PC-3 (cell line): ENCODE measurements at regions not wholly inside any gene's neighbourhood (a gene's known extent, or its start where the extent isn't known, plus 50 kb on each side); places are given as distances from the start of the nearest gene placed in this dataset.

Experiments
- ATAC-seq: fragments of 200-7000 bp; cut with Tn5 transposase; 2 replicates; pipeline ENCODE4 v1.9.1; 2020; ENCODE audit warnings: mild to moderate bottlenecking, moderate library complexity
- BruUV-seq: library from RNA; stranded (reverse); fragments of 400-500 nt; replicated peaks from 2 replicates; lab custom pipeline; 2021; lab: Mats Ljungman, UMichigan
- CTCF ChIA-PET: fragments of 300-600 bp; sonication (Branson Sonifier 250); formaldehyde crosslinking; loops from one replicate; lab custom pipeline; 2022; ENCODE audit warnings: antibody characterized with exemption; lab: Charles Lee
- POLR2A ChIA-PET: fragments of 300-600 bp; sonication (Branson Sonifier 250); formaldehyde crosslinking; loops from one replicate; lab custom pipeline; 2022; ENCODE audit warnings: antibody characterized with exemption; ENCODE audit not compliant: unreplicated experiment; lab: Charles Lee
- DNase-seq: peaks from one replicate; pipeline ENCODE4 v3.0.0-alpha.2; 2015
- H2AFZ ChIP-seq: fragments of 300-600 bp; sonication (generic); 2 replicates; pipeline ENCODE4 v1.6.0; 2016; ENCODE audit warnings: antibody characterized with exemption, low read length
- H3F3A ChIP-seq: fragments of 300-600 bp; sonication (generic); one replicate; pipeline ENCODE4 v1.6.0; 2017; ENCODE audit warnings: antibody characterized with exemption, low read length, control low read depth, mild to moderate bottlenecking; ENCODE audit not compliant: unreplicated experiment
- H3K27ac ChIP-seq: fragments of 300-600 bp; sonication (generic); 2 replicates; pipeline ENCODE4 v1.5.1; 2016; ENCODE audit warnings: mild to moderate bottlenecking, low read length
- H3K27me3 ChIP-seq: fragments of 300-600 bp; sonication (generic); 2 replicates; pipeline ENCODE4 v1.6.1; 2016; ENCODE audit warnings: low read length, mixed read lengths
- H3K36me3 ChIP-seq: fragments of 300-600 bp; sonication (generic); 2 replicates; pipeline ENCODE4 v1.6.1; 2016; ENCODE audit warnings: low read depth, mixed run types, low read length, mixed read lengths
- H3K4me1 ChIP-seq: fragments of 300-600 bp; sonication (generic); 2 replicates; pipeline ENCODE4 v1.5.1; 2016; ENCODE audit warnings: low read length; ENCODE audit not compliant: insufficient read depth
- H3K4me2 ChIP-seq: fragments of 300-600 bp; sonication (generic); 2 replicates; pipeline ENCODE4 v1.6.0; 2016; ENCODE audit warnings: low read length
- H3K4me3 ChIP-seq: fragments of 300-600 bp; sonication (generic); 2 replicates; pipeline ENCODE4 v1.5.1; 2016; ENCODE audit warnings: mild to moderate bottlenecking, low read length, mixed read lengths
- H3K79me2 ChIP-seq: fragments of 300-600 bp; sonication (generic); 2 replicates; pipeline ENCODE4 v1.6.1; 2017; ENCODE audit warnings: low read length, mixed read lengths
- H3K9ac ChIP-seq: fragments of 300-600 bp; sonication (generic); 2 replicates; pipeline ENCODE4 v1.6.0; 2016; ENCODE audit warnings: mild to moderate bottlenecking, low read length
- H3K9me2 ChIP-seq: fragments of 300-600 bp; sonication (generic); replicated peaks from 2 replicates; pipeline ENCODE4 v1.6.1; 2016; ENCODE audit warnings: mixed run types, low read length, mixed read lengths
- H3K9me3 ChIP-seq: fragments of 300-600 bp; sonication (generic); 2 replicates; pipeline ENCODE4 v1.6.1; 2016; ENCODE audit warnings: low read length, mixed read lengths
- H4K20me1 ChIP-seq: fragments of 300-600 bp; sonication (generic); 2 replicates; pipeline ENCODE4 v1.6.1; 2016; ENCODE audit warnings: low read length, mixed read lengths
- EZH2 ChIP-seq: fragments of 300-600 bp; sonication (generic); IDR thresholded peaks from one replicate; pipeline ENCODE4 v1.6.1; 2017; ENCODE audit warnings: antibody characterized with exemption, mild to moderate bottlenecking, low read length; ENCODE audit not compliant: unreplicated experiment
- EZH2phosphoT487 ChIP-seq: fragments of 300-600 bp; sonication (generic); IDR thresholded peaks from 2 replicates; pipeline ENCODE4 v1.6.1; 2018; ENCODE audit warnings: mild to moderate bottlenecking, antibody characterized with exemption, low read length, borderline replicate concordance
- intact Hi-C: fragments of 100-400 bp; cut with micrococcal nuclease; formaldehyde crosslinking; loops from 2 replicates; pipeline ENCODE4 v1.9.0; 2023
- TF ChIP-seq, protein P1 (sequence below): fragments of 300-600 bp; sonication (generic); conservative IDR thresholded peaks from 2 replicates; pipeline ENCODE4 v1.5.1; 2017; ENCODE audit warnings: antibody characterized with exemption, low read depth, mild to moderate bottlenecking, low read length

DNA sequence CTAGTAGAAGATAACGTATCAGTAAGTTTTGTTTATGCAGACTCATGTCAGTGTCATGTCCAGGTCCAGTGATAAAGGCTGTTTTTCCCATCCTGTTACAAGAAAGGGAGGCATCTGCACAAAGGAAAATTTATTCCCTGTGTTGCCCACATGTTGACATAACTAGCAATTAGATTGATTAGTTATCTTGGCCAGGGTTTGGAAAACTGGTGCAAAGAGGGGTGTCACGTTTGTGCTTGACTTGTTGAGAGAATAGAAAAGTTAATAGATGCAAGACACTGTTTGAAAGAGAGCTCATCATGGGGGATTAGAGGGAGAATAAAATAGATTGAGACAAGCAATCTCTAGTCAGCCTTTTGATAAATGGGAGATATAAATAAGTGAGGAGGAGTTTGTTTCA lies 1357.0 kb upstream of the AGA start:
- Histone ChIP-seq H3F3A (no peaks in the 10 kb centered on the region), H4K20me1 (no peaks in the 10 kb centered on the region), H3K27me3 (no peaks in the 10 kb centered on the region), H3K4me3 (no peak overlapping the region), H3K9ac (no peak overlapping the region), H3K79me2 (no peaks in the 10 kb centered on the region), H2AFZ (no peak overlapping the region), H3K36me3 (no peaks in the 10 kb centered on the region), H3K27ac (no peak overlapping the region), H3K4me1 (no peaks in the 10 kb centered on the region), H3K4me2 (no peak overlapping the region), H3K9me3 (no peaks in the 10 kb centered on the region), H3K9me2 (no peaks in the 10 kb centered on the region)
- intact Hi-C loops, result no loop called here
- BruUV-seq, result no TSS peak
- TF ChIP-seq EZH2phosphoT487 (no peak), EZH2 (no peak)
- TF ChIP-seq, protein P1, sequence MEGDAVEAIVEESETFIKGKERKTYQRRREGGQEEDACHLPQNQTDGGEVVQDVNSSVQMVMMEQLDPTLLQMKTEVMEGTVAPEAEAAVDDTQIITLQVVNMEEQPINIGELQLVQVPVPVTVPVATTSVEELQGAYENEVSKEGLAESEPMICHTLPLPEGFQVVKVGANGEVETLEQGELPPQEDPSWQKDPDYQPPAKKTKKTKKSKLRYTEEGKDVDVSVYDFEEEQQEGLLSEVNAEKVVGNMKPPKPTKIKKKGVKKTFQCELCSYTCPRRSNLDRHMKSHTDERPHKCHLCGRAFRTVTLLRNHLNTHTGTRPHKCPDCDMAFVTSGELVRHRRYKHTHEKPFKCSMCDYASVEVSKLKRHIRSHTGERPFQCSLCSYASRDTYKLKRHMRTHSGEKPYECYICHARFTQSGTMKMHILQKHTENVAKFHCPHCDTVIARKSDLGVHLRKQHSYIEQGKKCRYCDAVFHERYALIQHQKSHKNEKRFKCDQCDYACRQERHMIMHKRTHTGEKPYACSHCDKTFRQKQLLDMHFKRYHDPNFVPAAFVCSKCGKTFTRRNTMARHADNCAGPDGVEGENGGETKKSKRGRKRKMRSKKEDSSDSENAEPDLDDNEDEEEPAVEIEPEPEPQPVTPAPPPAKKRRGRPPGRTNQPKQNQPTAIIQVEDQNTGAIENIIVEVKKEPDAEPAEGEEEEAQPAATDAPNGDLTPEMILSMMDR, result no peak
- CTCF ChIA-PET, result no interaction called here
- DNase-seq (no peak), ATAC-seq (no peak)
- POLR2A ChIA-PET, result no interaction called here

DNA sequence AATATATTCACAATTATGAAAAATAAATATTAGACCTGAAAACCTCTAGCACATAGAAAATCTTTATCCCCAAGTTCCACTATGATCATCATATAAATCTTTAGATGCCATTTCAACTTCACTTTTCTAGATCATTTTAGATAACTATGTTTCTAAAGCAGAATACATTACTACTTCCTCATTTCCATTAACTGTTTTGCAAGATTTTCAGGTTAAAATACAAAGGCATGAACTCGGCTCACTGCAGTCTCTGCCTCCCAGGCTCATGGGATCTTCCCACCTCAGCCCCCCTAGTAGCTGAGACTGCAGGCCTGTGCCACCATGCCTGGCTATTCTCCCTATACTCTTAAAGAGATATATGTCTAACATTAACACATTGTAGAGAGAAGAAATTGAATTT lies 1365.9 kb upstream of the AGA start:
- Histone ChIP-seq H3K4me2 (no peak overlapping the region), H3K4me1 (no peaks in the 10 kb centered on the region), H3K27ac (no peak overlapping the region), H3F3A (no peaks in the 10 kb centered on the region), H2AFZ (no peak overlapping the region), H3K4me3 (no peak overlapping the region), H3K79me2 (no peaks in the 10 kb centered on the region), H3K27me3 (no peaks in the 10 kb centered on the region), H3K9me3 (no peaks in the 10 kb centered on the region), H3K36me3 (no peaks in the 10 kb centered on the region), H4K20me1 (no peaks in the 10 kb centered on the region), H3K9me2 (no peaks in the 10 kb centered on the region), H3K9ac (no peak overlapping the region)
- intact Hi-C loops, result no loop called here
- no TSS peak for BruUV-seq
- DNase-seq (no peak), ATAC-seq (no peak)
- TF ChIP-seq, protein P1, result no peak
- TF ChIP-seq EZH2 (no peak), EZH2phosphoT487 (no peak)
- ChIA-PET POLR2A (no interaction called here), CTCF (no interaction called here)

DNA sequence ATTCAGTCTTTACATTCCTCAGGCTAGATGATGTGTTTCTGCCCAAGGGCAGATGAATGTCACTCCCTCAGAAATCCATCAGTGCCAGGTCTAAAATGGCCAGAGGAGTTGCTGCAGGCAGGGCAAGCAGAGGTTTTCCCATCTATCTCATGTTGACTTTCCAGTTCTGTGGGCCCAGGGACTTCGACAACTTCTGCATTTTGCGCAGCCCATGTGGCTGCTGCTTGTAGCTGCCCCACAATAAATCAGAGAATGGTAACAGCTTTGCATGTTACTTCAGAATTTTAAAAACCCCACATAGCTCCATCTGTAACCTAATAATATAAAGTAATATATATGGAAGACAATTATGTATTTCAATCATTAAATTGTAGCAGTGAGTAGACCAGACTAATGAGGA lies 1367.7 kb upstream of the AGA start:
- no peak overlapping the region for H3K4me3 ChIP-seq
- H3K9me3 ChIP-seq, result no peaks in the 10 kb centered on the region
- intact Hi-C loops, result no loop called here
- H3K27ac ChIP-seq, result no peak overlapping the region
- no peak overlapping the region for H3K9ac ChIP-seq
- H3K4me1 ChIP-seq, result no peaks in the 10 kb centered on the region
- H3K36me3 ChIP-seq, result no peaks in the 10 kb centered on the region
- no peak for ATAC-seq
- H2AFZ ChIP-seq, result no peak overlapping the region
- H3F3A ChIP-seq, result no peaks in the 10 kb centered on the region
- ChIA-PET CTCF (no interaction called here), POLR2A (no interaction called here)
- no peaks in the 10 kb centered on the region for H3K79me2 ChIP-seq
- TF ChIP-seq, protein P1, result no peak
- TF ChIP-seq EZH2 (no peak), EZH2phosphoT487 (no peak)
- no peaks in the 10 kb centered on the region for H4K20me1 ChIP-seq
- H3K27me3 ChIP-seq, result no peaks in the 10 kb centered on the region
- BruUV-seq, result no TSS peak
- no peaks in the 10 kb centered on the region for H3K9me2 ChIP-seq
- no peak overlapping the region for H3K4me2 ChIP-seq
- no peak for DNase-seq
